ENCODE measurements at regions not wholly inside any gene's neighbourhood (a gene's known extent, or its start where the extent isn't known, plus 50 kb on each side); places are given as distances from the start of the nearest gene placed in this dataset.

DNA sequence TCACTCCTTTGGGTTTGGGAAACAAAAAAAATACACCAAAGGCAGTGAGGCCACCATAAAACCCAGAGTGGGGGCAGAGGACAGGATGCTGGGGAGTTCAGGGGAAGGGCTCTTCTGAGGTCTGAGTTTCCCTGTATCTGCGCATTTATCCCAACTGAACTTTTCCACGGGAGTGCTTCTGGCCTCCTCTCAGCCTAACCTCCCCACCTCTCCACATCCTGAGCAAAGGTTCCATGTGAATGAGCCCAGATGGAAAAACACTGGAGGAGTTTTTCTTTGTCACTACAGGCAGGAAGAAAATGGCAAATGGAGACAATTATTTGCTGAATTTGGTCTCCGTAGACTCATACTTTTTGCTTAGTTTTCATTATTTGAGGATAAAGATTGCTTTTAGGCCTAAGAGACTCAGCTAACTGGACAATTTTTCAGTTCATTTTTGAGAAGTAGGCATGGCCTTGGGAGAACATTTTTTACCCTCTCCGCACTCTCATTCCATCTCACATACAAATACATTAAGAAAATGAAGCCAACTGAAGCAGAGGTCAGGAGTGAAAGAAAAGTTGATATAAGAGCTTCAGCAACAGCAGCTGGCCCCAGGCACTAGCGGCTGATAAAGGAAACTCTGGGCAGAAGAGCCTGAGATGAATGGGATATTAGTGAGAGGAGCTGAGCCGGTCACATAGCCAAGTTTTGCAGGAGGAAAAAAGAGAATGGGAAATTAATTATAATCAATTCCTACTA lies 82.6 kb upstream of the CYP1B1 start:
- H3K27ac ChIP-seq, result peak overlapping the region; percentile 89
- TF ChIP-seq ZFX (IDR thresholded peaks at IDR 0.05), result no peak
- TF ChIP-seq, protein P1, sequence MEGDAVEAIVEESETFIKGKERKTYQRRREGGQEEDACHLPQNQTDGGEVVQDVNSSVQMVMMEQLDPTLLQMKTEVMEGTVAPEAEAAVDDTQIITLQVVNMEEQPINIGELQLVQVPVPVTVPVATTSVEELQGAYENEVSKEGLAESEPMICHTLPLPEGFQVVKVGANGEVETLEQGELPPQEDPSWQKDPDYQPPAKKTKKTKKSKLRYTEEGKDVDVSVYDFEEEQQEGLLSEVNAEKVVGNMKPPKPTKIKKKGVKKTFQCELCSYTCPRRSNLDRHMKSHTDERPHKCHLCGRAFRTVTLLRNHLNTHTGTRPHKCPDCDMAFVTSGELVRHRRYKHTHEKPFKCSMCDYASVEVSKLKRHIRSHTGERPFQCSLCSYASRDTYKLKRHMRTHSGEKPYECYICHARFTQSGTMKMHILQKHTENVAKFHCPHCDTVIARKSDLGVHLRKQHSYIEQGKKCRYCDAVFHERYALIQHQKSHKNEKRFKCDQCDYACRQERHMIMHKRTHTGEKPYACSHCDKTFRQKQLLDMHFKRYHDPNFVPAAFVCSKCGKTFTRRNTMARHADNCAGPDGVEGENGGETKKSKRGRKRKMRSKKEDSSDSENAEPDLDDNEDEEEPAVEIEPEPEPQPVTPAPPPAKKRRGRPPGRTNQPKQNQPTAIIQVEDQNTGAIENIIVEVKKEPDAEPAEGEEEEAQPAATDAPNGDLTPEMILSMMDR (conservative IDR thresholded peaks at IDR 0.05), result no peak

- peak overlapping the region; percentile 89 for H3K27ac ChIP-seq
- no peak for TF ChIP-seq ZFX (IDR thresholded peaks at IDR 0.05)
- TF ChIP-seq, protein P1 (conservative IDR thresholded peaks at IDR 0.05), result no peak
These were observed 80.5 kb upstream of the CYP1B1 start for GRCh38 chr2:38156436-38156835.

GRCh38 chr2:38155015-38155414 lies 79.1 kb upstream of the CYP1B1 start:
- peak overlapping the region; percentile 82 for H3K27ac ChIP-seq
- no peak for TF ChIP-seq ZFX (IDR thresholded peaks at IDR 0.05)
- TF ChIP-seq, protein P1 (conservative IDR thresholded peaks at IDR 0.05), result no peak

DNA sequence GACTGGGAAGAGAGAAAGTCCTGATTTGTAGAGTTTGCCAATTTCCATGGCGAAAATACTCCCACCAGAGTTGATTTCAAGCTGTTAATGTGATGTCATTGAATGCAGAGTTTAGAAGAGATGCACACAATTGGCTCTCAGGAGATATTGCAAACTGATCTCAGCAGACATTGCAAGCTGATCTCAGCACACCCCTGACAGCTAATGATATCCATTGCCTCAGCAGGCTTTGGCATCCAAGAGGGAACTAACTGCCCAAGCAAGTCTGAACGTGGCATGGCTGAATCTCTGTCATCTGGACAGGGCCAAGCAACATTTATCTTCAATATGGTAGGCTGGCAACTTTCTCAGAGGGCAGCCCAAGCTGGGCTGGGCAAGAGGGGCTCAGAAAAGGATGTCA lies 78.4 kb upstream of the CYP1B1 start:
- TF ChIP-seq, protein P1 (conservative IDR thresholded peaks at IDR 0.05), result no peak
- no peak for TF ChIP-seq ZFX (IDR thresholded peaks at IDR 0.05)
- H3K27ac ChIP-seq, result peak overlapping the region; percentile 82

DNA sequence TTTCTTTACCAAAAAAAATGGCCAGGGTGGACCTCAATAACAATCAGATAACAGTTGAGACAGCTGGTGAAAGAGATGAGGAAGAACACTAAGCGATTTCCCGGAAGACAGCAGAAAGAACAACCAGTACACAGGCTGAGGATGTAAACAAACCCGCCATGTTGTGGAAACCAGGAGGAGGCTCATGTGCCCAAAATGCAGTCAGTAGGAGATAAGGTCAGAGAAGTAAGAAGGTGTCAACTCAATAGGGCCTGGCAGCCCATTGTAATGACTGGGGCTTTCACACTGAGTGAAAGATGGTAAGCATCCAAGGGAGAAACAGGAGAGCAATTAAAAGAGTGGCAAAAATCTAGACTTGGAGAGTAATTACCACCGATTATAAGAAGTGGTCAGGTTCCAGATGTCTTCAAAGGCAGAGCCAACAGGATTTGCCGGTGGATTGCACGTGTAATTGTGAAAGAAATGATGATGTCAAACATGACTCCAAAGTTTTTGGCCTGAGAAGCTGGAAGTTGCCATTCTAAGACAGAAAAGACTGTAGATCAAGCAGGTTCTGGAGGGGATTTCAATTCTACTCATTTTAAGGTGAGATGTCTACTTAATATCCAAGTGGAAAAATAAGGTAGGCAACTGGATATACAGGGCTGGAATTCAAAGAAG lies 77.7 kb upstream of the CYP1B1 start:
- H3K27ac ChIP-seq, result peak overlapping the region; percentile 82; the same call in 1 of the 2 replicates

DNA sequence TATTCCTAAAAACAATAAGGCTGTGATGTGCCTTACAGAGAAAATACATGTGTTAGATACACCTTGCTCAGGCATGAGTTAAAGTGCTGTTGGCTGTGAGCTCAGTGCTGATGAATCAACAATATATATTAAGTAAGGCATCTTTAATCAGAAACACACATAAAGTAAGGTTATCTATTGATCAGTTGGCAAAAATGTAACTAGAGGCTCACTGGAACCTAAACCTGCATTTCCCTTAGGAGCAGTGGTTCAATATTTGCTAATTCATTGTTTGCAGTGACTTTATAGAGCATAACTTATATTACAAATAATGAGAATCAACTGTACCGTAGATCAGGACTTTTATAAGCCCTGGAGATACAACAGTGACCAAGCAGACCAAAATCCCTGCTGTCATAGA lies 77.0 kb upstream of the CYP1B1 start:
- TF ChIP-seq, protein P1 (conservative IDR thresholded peaks at IDR 0.05), result no peak
- no peak for TF ChIP-seq ZFX (IDR thresholded peaks at IDR 0.05)
- H3K27ac ChIP-seq, result no peak overlapping the region

More for the DNA sequence above, 77.7 kb upstream of the CYP1B1 start:
- TF ChIP-seq, protein P1 (conservative IDR thresholded peaks at IDR 0.05), result no peak
- no peak for TF ChIP-seq ZFX (IDR thresholded peaks at IDR 0.05)

DNA sequence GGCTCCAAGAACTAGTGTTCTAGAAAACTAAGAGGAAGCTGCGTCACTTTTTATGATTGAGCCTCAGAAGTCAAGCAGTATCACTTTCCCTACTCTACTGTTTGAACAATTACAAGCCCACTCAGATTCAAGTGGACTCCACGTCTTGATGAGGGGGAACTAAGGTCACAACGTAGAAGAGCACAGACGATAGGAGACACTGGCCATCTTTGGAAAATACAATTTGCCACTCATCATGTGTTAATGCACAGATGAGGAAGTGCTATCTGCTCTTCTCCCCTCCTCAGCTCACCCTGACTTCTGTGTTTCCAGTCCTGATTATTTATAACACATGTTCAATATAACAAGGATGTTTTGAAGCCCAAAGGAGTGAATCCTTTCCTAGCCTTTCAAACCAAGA lies 76.1 kb upstream of the CYP1B1 start:
- H3K27ac ChIP-seq, result peak overlapping the region; percentile 65; the same call in 1 of the 2 replicates
- TF ChIP-seq, protein P1 (conservative IDR thresholded peaks at IDR 0.05), result no peak
- no peak for TF ChIP-seq ZFX (IDR thresholded peaks at IDR 0.05)

All from C4-2B (cell line).